ENCODE measurements at regions not wholly inside any gene's neighbourhood (a gene's known extent, or its start where the extent isn't known, plus 50 kb on each side); places are given as distances from the start of the nearest gene placed in this dataset.
"Not testable (repeated sequence)": the region's sequence is repeated elsewhere in the genome, so short reads cannot be mapped to it uniquely, and the experiment has no call there.

GRCh38 chrX:30027636-30028035 is 187.7 kb upstream of the MAGEB2 start:
- no peaks in the 10 kb centered on the region for H3K4me1 ChIP-seq (ENCODE audit: insufficient read depth, low read length)
- TF ChIP-seq, protein P1, sequence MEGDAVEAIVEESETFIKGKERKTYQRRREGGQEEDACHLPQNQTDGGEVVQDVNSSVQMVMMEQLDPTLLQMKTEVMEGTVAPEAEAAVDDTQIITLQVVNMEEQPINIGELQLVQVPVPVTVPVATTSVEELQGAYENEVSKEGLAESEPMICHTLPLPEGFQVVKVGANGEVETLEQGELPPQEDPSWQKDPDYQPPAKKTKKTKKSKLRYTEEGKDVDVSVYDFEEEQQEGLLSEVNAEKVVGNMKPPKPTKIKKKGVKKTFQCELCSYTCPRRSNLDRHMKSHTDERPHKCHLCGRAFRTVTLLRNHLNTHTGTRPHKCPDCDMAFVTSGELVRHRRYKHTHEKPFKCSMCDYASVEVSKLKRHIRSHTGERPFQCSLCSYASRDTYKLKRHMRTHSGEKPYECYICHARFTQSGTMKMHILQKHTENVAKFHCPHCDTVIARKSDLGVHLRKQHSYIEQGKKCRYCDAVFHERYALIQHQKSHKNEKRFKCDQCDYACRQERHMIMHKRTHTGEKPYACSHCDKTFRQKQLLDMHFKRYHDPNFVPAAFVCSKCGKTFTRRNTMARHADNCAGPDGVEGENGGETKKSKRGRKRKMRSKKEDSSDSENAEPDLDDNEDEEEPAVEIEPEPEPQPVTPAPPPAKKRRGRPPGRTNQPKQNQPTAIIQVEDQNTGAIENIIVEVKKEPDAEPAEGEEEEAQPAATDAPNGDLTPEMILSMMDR (conservative IDR thresholded peaks at IDR 0.05): no peak
- no peak overlapping the region for H2BK5ac ChIP-seq (ENCODE audit: insufficient read length, low read length)
- H2AK5ac ChIP-seq (ENCODE audit: insufficient read length, low read length): no peak overlapping the region
- H3K27me3 ChIP-seq (ENCODE audit: insufficient read depth, low read length): no peaks in the 10 kb centered on the region
- H3K27me3 Mint-ChIP-seq (ENCODE audit: low read depth): no peaks in the 10 kb centered on the region
- no peak overlapping the region for H3K9ac ChIP-seq (ENCODE audit: extremely low read depth, insufficient read length, low read length)
- no peak overlapping the region for H2BK12ac ChIP-seq (ENCODE audit: insufficient read length, low read depth, low read length)
- no peaks in the 10 kb centered on the region for H3K23me2 ChIP-seq (ENCODE audit: insufficient read length, low read depth, low read length, poor library complexity, severe bottlenecking)
- H2BK120ac ChIP-seq (ENCODE audit: low read depth, low read length, poor library complexity, severe bottlenecking): no peak overlapping the region
- peak overlapping the region in 1 of 3 experiments; percentile 4; a peak in 1 of 7 replicates for H3K27ac Mint-ChIP-seq
- no CpG with 5 or more reads among the region's 2 CpGs for WGBS (ENCODE audit: extremely low coverage, insufficient read length, low lambda C conversion rate)
- no peak overlapping the region for H4K91ac ChIP-seq (ENCODE audit: insufficient read length, low read depth, low read length)
- no peak overlapping the region for H2BK15ac ChIP-seq (ENCODE audit: low read depth, low read length)
- no peak overlapping the region for H3K14ac ChIP-seq (ENCODE audit: insufficient read depth, low read length)
- no peak overlapping the region for H3K4me3 Mint-ChIP-seq
- no peaks in the 10 kb centered on the region for H3K79me1 ChIP-seq (ENCODE audit: insufficient read depth, low read depth, low read length, poor library complexity, severe bottlenecking)
- no peak overlapping the region for H4K8ac ChIP-seq (replicated peaks; ENCODE audit: insufficient read length, low read depth, low read length)
- no peaks in the 10 kb centered on the region for H4K20me1 ChIP-seq (ENCODE audit: control insufficient read depth, insufficient read depth, insufficient read length)
- no peak overlapping the region for H3K56ac ChIP-seq (ENCODE audit: insufficient read length, low read depth, low read length)
- no peak overlapping the region for H3K18ac ChIP-seq (ENCODE audit: insufficient read length, low read depth, low read length)
- H2AFZ ChIP-seq (ENCODE audit: low read length): no peak overlapping the region
- H3K4me1 Mint-ChIP-seq: peaks cover 4 to 8% of the 10 kb centered on the region in 2 experiments
- H3T11ph ChIP-seq (ENCODE audit: low read length): no peak overlapping the region
- H3K79me2 ChIP-seq (ENCODE audit: insufficient read depth, low read length): no peaks in the 10 kb centered on the region
- H3K27ac ChIP-seq (ENCODE audit: insufficient read length, low read depth, low read length): no peak overlapping the region
- H3K4ac ChIP-seq (ENCODE audit: low read depth, low read length): no peak overlapping the region
- H3K36me3 Mint-ChIP-seq (ENCODE audit: insufficient read depth in 1 of 3, low read depth in 3 of 3): peaks cover 0 to 14% (median 12%) of the 10 kb centered on the region in 3 experiments; a peak in 5 of 7 replicates
- H3K9me3 ChIP-seq (ENCODE audit: control insufficient read depth, low read depth, low read length): no peaks in the 10 kb centered on the region
- no peak for DNase-seq
- no peak overlapping the region for H3K23ac ChIP-seq (ENCODE audit: insufficient read length, low read depth, low read length)
- no peak overlapping the region for H4K5ac ChIP-seq (ENCODE audit: insufficient read length, low read depth, low read length)
- no peak overlapping the region for H3K4me2 ChIP-seq (ENCODE audit: insufficient read depth, insufficient read length, low read length)
- peaks cover 20 to 59% of the 10 kb centered on the region in 2 experiments for H3K9me3 Mint-ChIP-seq
- no peak overlapping the region for H2BK20ac ChIP-seq (ENCODE audit: low read depth, low read length, poor library complexity, severe bottlenecking)

- not testable (repeated sequence) for H3K27me3 Mint-ChIP-seq (ENCODE audit: low read depth); H3K18ac ChIP-seq (ENCODE audit: insufficient read length, low read depth, low read length)
- WGBS (ENCODE audit: extremely low coverage, insufficient read length, low lambda C conversion rate): no CpG with 5 or more reads among the region's 4 CpGs
Observed at GRCh38 chrX:30036406-30036805, 179.0 kb upstream of the MAGEB2 start.

More at GRCh38 chrX:30036406-30036805, 179.0 kb upstream of the MAGEB2 start:
- H3K23ac ChIP-seq (ENCODE audit: insufficient read length, low read depth, low read length); H3K14ac ChIP-seq (ENCODE audit: insufficient read depth, low read length); H3K9me3 ChIP-seq (ENCODE audit: control insufficient read depth, low read depth, low read length); H3K4me3 Mint-ChIP-seq; H3K4ac ChIP-seq (ENCODE audit: low read depth, low read length); H2BK12ac ChIP-seq (ENCODE audit: insufficient read length, low read depth, low read length); H3K79me1 ChIP-seq (ENCODE audit: insufficient read depth, low read depth, low read length, poor library complexity, severe bottlenecking); H3K79me2 ChIP-seq (ENCODE audit: insufficient read depth, low read length); H2BK15ac ChIP-seq (ENCODE audit: low read depth, low read length); H2AK5ac ChIP-seq (ENCODE audit: insufficient read length, low read length); H2AFZ ChIP-seq (ENCODE audit: low read length); H4K8ac ChIP-seq (replicated peaks; ENCODE audit: insufficient read length, low read depth, low read length); H4K91ac ChIP-seq (ENCODE audit: insufficient read length, low read depth, low read length); H3K9ac ChIP-seq (ENCODE audit: extremely low read depth, insufficient read length, low read length); H3K27ac Mint-ChIP-seq; H3K4me1 Mint-ChIP-seq; H3K27me3 ChIP-seq (ENCODE audit: insufficient read depth, low read length); H2BK20ac ChIP-seq (ENCODE audit: low read depth, low read length, poor library complexity, severe bottlenecking); H3K4me1 ChIP-seq (ENCODE audit: insufficient read depth, low read length); H3T11ph ChIP-seq (ENCODE audit: low read length); DNase-seq; H3K27ac ChIP-seq (ENCODE audit: insufficient read length, low read depth, low read length); H3K56ac ChIP-seq (ENCODE audit: insufficient read length, low read depth, low read length); H2BK5ac ChIP-seq (ENCODE audit: insufficient read length, low read length); H3K4me2 ChIP-seq (ENCODE audit: insufficient read depth, insufficient read length, low read length); H4K20me1 ChIP-seq (ENCODE audit: control insufficient read depth, insufficient read depth, insufficient read length); H2BK120ac ChIP-seq (ENCODE audit: low read depth, low read length, poor library complexity, severe bottlenecking); H3K23me2 ChIP-seq (ENCODE audit: insufficient read length, low read depth, low read length, poor library complexity, severe bottlenecking); H4K5ac ChIP-seq (ENCODE audit: insufficient read length, low read depth, low read length): not testable (repeated sequence)
- H3K36me3 Mint-ChIP-seq (ENCODE audit: insufficient read depth in 1 of 3, low read depth in 3 of 3): peaks cover 5 to 11% (median 6%) of the 10 kb centered on the region in 3 experiments; a peak in 4 of 7 replicates
- H3K9me3 Mint-ChIP-seq: peaks cover 17 to 50% of the 10 kb centered on the region in 2 experiments
